Keratinocyte (primary cell): ENCODE measurements at regions not wholly inside any gene's neighbourhood (a gene's known extent, or its start where the extent isn't known, plus 50 kb on each side); places are given as distances from the start of the nearest gene placed in this dataset.

Source experiments
- DNase-seq: peaks from one replicate; pipeline ENCODE4 v3.0.0-alpha.2; 2011; ENCODE audit warnings: low read depth, missing footprints, low spot score
- FAIRE-seq: peaks from 2 replicates; lab custom pipeline; 2011; peaks lifted over from hg19 to GRCh38; lab: Jason Lieb, UNC
- H2AFZ ChIP-seq: 2 replicates; pipeline ENCODE4 v1.6.0; 2012; ENCODE audit warnings: low read length, control low read depth, inconsistent platforms; ENCODE audit not compliant: control insufficient read depth
- H3K27ac ChIP-seq: 2 replicates; pipeline ENCODE4 v1.5.1; 2011; ENCODE audit warnings: low read length; ENCODE audit not compliant: control insufficient read depth, insufficient read depth
- H3K27me3 ChIP-seq: 3 replicates; pipeline ENCODE4 v1.6.0; 2011; ENCODE audit warnings: low read length; ENCODE audit not compliant: control insufficient read depth, insufficient read depth; ENCODE audit errors: extremely low read depth
- H3K36me3 ChIP-seq, 2 experiments: 2 replicates in 1 of 2; 3 replicates in 1 of 2; pipeline ENCODE4 v1.5.1; 2011; ENCODE audit warnings: low read length in 2 of 2, mild to moderate bottlenecking in 1 of 2; ENCODE audit not compliant: control insufficient read depth in 2 of 2, insufficient read depth in 2 of 2; ENCODE audit errors: extremely low read depth in 1 of 2
- H3K4me1 ChIP-seq: 3 replicates; pipeline ENCODE4 v1.5.1; 2011; ENCODE audit warnings: low read length; ENCODE audit not compliant: control insufficient read depth, insufficient read depth; ENCODE audit errors: extremely low read depth
- H3K4me2 ChIP-seq: 3 replicates; pipeline ENCODE4 v1.6.0; 2011; ENCODE audit warnings: low read depth, low read length; ENCODE audit not compliant: control insufficient read depth, insufficient read depth; ENCODE audit errors: extremely low read depth
- H3K4me3 ChIP-seq, 3 experiments: fragments of 200-600 bp in 1 of 3; sonication (generic) in 1 of 3; 2 replicates in 2 of 3; 3 replicates in 1 of 3; pipeline ENCODE4 v1.5.1; 2011 to 2016; ENCODE audit warnings: low read length in 3 of 3, mild to moderate bottlenecking in 3 of 3, control low read depth in 2 of 3, inconsistent platforms in 1 of 3, low read depth in 1 of 3, mixed read lengths in 1 of 3, mixed run types in 1 of 3, moderate library complexity in 1 of 3; ENCODE audit not compliant: control insufficient read depth in 2 of 3, insufficient read depth in 2 of 3; ENCODE audit errors: extremely low read depth in 1 of 3
- H3K79me2 ChIP-seq: 2 replicates; pipeline ENCODE4 v1.6.0; 2012; ENCODE audit warnings: low read length; ENCODE audit not compliant: control insufficient read depth, insufficient read depth
- H3K9ac ChIP-seq: 3 replicates; pipeline ENCODE4 v1.6.0; 2011; ENCODE audit warnings: low read length; ENCODE audit not compliant: control insufficient read depth, insufficient read depth; ENCODE audit errors: extremely low read depth
- H3K9me1 ChIP-seq: 3 replicates; pipeline ENCODE4 v1.6.0; 2011; ENCODE audit warnings: low read length; ENCODE audit not compliant: control insufficient read depth, insufficient read depth; ENCODE audit errors: extremely low read depth
- H3K9me3 ChIP-seq: 2 replicates; pipeline ENCODE4 v1.5.1; 2012; ENCODE audit warnings: low read depth, low read length; ENCODE audit not compliant: control insufficient read depth
- H4K20me1 ChIP-seq: 3 replicates; pipeline ENCODE4 v1.6.0; 2011; ENCODE audit warnings: low read length; ENCODE audit not compliant: control insufficient read depth, insufficient read depth; ENCODE audit errors: extremely low read depth
- CTCF ChIP-seq, 3 experiments: IDR thresholded peaks in 1 of 3; conservative IDR thresholded peaks in 1 of 3; optimal IDR thresholded peaks in 1 of 3; 2 replicates in 2 of 3; 3 replicates in 1 of 3; pipeline versions ENCODE3 to v1.5.1; 2011; ENCODE audit warnings: low read length in 3 of 3, mild to moderate bottlenecking in 3 of 3, moderate library complexity in 2 of 3, control low read depth in 1 of 3, inconsistent platforms in 1 of 3; ENCODE audit not compliant: insufficient read depth in 2 of 3; ENCODE audit errors: extremely low read depth in 1 of 3
- EZH2 ChIP-seq: IDR thresholded peaks from one replicate; pipeline ENCODE4 v1.6.1; 2012; ENCODE audit warnings: inconsistent platforms, mild to moderate bottlenecking, low read length, moderate library complexity
- dilution Hi-C: fragments of 300-500 bp; cut with MboI; formaldehyde crosslinking; loops from one replicate; pipeline ENCODE4 v1.7.0; 2020; ENCODE audit warnings: low sequenced_read_pairs; ENCODE audit not compliant: extremely low pct_ligation_motif_present

- TF ChIP-seq EZH2 (no peak), CTCF (optimal IDR thresholded peaks at IDR 0.05 in 1 of 3, IDR thresholded peaks at IDR 0.05 in 1 of 3, conservative IDR thresholded peaks at IDR 0.05 in 1 of 3; ENCODE audit: extremely low read depth in 1 of 3, insufficient read depth in 2 of 3, low read length in 3 of 3) (no peak)
- Histone ChIP-seq H2AFZ (no peak overlapping the region), H4K20me1 (no peaks in the 10 kb centered on the region), H3K36me3 (no peaks in the 10 kb centered on the region), H3K4me2 (no peak overlapping the region), H3K9ac (no peak overlapping the region), H3K27me3 (no peaks in the 10 kb centered on the region), H3K9me1 (no peaks in the 10 kb centered on the region), H3K4me3 (no peak overlapping the region), H3K27ac (no peak overlapping the region), H3K9me3 (peaks cover 28% of the 10 kb centered on the region), H3K4me1 (no peaks in the 10 kb centered on the region), H3K79me2 (no peaks in the 10 kb centered on the region)
- DNase-seq (no peak), FAIRE-seq (no peak)
- dilution Hi-C loops, result no loop called here
Observed at GRCh38 chr15:25179673-25180511, 225.1 kb downstream of the SNRPN start.

GRCh38 chr15:25180606-25181292 lies 226.0 kb downstream of the SNRPN start:
- FAIRE-seq (no peak), DNase-seq (no peak)
- H3K9ac ChIP-seq, result no peak overlapping the region
- H3K79me2 ChIP-seq, result no peaks in the 10 kb centered on the region
- H3K9me1 ChIP-seq, result no peaks in the 10 kb centered on the region
- H3K36me3 ChIP-seq, result no peaks in the 10 kb centered on the region
- no peaks in the 10 kb centered on the region for H4K20me1 ChIP-seq
- no peak overlapping the region for H2AFZ ChIP-seq
- no peaks in the 10 kb centered on the region for H3K27me3 ChIP-seq
- H3K4me1 ChIP-seq, result no peaks in the 10 kb centered on the region
- dilution Hi-C loops, result no loop called here
- no peak for TF ChIP-seq EZH2
- no peak for TF ChIP-seq CTCF (optimal IDR thresholded peaks at IDR 0.05 in 1 of 3, IDR thresholded peaks at IDR 0.05 in 1 of 3, conservative IDR thresholded peaks at IDR 0.05 in 1 of 3; ENCODE audit: extremely low read depth in 1 of 3, insufficient read depth in 2 of 3, low read length in 3 of 3)
- H3K9me3 ChIP-seq, result peaks cover 29% of the 10 kb centered on the region
- no peak overlapping the region for H3K27ac ChIP-seq
- no peak overlapping the region for H3K4me2 ChIP-seq
- no peak overlapping the region for H3K4me3 ChIP-seq
